Osteoblast (primary cell): ENCODE measurements at regions not wholly inside any gene's neighbourhood (a gene's known extent, or its start where the extent isn't known, plus 50 kb on each side); places are given as distances from the start of the nearest gene placed in this dataset.
"Not testable (repeated sequence)": the region's sequence is repeated elsewhere in the genome, so short reads cannot be mapped to it uniquely, and the experiment has no call there.

Experiments used
- DNase-seq: peaks from one replicate; pipeline ENCODE4 v3.0.0; 2011; ENCODE audit warnings: low spot score, mixed read lengths; ENCODE audit not compliant: insufficient read length; ENCODE audit errors: missing footprints
- H2AFZ ChIP-seq: 2 replicates; pipeline ENCODE4 v1.6.0; 2011; ENCODE audit warnings: mild to moderate bottlenecking, low read length
- H3K27ac ChIP-seq: 2 replicates; pipeline ENCODE4 v1.5.1; 2011; ENCODE audit warnings: mild to moderate bottlenecking, low read depth, low read length, moderate library complexity
- H3K27me3 ChIP-seq: 2 replicates; pipeline ENCODE4 v1.6.0; 2012; ENCODE audit warnings: mild to moderate bottlenecking, control low read depth, inconsistent platforms, low read length, moderate library complexity; ENCODE audit not compliant: insufficient read depth
- H3K36me3 ChIP-seq: 2 replicates; pipeline ENCODE4 v1.5.1; 2011; ENCODE audit warnings: mild to moderate bottlenecking, low read length, control low read depth, moderate library complexity; ENCODE audit not compliant: insufficient read depth
- H3K4me1 ChIP-seq: 2 replicates; pipeline ENCODE4 v1.5.1; 2011; ENCODE audit warnings: mild to moderate bottlenecking, low read length, control low read depth, moderate library complexity; ENCODE audit not compliant: insufficient read depth
- H3K4me2 ChIP-seq: 2 replicates; pipeline ENCODE4 v1.6.0; 2011; ENCODE audit warnings: mild to moderate bottlenecking, low read length; ENCODE audit not compliant: insufficient read depth
- H3K4me3 ChIP-seq: fragments of 200-600 bp; sonication (generic); 3 replicates; pipeline ENCODE4 v1.5.1; 2012; ENCODE audit warnings: mild to moderate bottlenecking, low read length, inconsistent platforms; ENCODE audit not compliant: insufficient read depth
- H3K79me2 ChIP-seq: 2 replicates; pipeline ENCODE4 v1.6.0; 2012; ENCODE audit warnings: mild to moderate bottlenecking, low read length, control low read depth, inconsistent platforms; ENCODE audit not compliant: insufficient read depth
- H3K9me3 ChIP-seq: 2 replicates; pipeline ENCODE4 v1.5.1; 2011; ENCODE audit warnings: low read depth, low read length, control low read depth
- H4K20me1 ChIP-seq: 2 replicates; pipeline ENCODE4 v1.6.0; 2012; ENCODE audit warnings: mild to moderate bottlenecking, low read length, control low read depth; ENCODE audit not compliant: insufficient read depth
- TF ChIP-seq, protein P1 (sequence below): IDR thresholded peaks from 2 replicates; pipeline ENCODE4 v1.5.1; 2011; ENCODE audit warnings: mild to moderate bottlenecking, low read depth, low read length, moderate library complexity; ENCODE audit errors: extremely low read depth

DNA sequence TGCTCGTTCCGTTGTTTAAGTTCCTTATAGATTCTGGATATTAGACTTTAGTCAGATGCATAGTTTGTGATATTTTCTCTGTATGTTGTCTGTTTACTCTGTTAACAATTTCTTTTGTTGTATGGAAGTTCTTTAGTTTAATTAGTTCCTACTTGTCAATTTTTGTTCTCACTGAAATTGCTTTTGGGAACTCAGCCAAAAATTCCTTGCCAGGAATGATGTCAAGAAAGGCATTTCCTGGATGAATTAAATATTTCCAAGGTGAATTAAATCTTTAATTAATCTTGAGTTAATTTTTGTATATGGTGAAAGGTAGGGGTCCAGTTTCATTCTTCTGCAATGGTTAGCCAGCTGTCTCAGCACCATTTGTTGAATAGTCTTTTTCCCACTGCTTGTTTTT, 406.2 kb upstream of the NOX3 start:
- Histone ChIP-seq H4K20me1 (no peaks in the 10 kb centered on the region), H3K27me3 (no peaks in the 10 kb centered on the region), H3K79me2 (no peaks in the 10 kb centered on the region), H3K4me1 (no peaks in the 10 kb centered on the region), H2AFZ (no peak overlapping the region), H3K36me3 (no peaks in the 10 kb centered on the region), H3K4me3 (no peak overlapping the region), H3K9me3 (no peaks in the 10 kb centered on the region), H3K4me2 (no peak overlapping the region), H3K27ac (no peak overlapping the region)
- no peak for DNase-seq
- TF ChIP-seq, protein P1, sequence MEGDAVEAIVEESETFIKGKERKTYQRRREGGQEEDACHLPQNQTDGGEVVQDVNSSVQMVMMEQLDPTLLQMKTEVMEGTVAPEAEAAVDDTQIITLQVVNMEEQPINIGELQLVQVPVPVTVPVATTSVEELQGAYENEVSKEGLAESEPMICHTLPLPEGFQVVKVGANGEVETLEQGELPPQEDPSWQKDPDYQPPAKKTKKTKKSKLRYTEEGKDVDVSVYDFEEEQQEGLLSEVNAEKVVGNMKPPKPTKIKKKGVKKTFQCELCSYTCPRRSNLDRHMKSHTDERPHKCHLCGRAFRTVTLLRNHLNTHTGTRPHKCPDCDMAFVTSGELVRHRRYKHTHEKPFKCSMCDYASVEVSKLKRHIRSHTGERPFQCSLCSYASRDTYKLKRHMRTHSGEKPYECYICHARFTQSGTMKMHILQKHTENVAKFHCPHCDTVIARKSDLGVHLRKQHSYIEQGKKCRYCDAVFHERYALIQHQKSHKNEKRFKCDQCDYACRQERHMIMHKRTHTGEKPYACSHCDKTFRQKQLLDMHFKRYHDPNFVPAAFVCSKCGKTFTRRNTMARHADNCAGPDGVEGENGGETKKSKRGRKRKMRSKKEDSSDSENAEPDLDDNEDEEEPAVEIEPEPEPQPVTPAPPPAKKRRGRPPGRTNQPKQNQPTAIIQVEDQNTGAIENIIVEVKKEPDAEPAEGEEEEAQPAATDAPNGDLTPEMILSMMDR: no peak

DNA sequence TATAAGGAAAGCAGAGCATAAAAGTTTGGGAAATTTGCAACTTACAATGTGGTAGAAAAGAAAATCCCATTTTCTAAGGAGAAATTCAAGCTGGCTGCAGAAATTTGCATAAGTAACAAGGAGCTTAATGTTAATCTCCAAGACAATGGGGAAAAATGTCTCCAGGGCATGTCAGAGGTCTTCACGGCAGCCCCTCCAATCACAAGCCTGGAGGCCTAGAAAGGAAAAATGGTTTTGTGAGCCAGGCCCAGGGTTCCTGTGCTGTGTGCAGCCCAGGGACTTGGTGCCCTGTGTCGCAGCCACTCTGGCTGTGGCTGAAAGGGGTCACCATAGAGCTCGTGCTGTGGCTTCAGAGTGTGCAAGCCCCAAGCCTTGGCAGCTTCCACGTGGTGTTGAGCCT, 403.3 kb upstream of the NOX3 start:
- not testable (repeated sequence) for H3K4me1 ChIP-seq, H3K4me3 ChIP-seq, H2AFZ ChIP-seq, H3K36me3 ChIP-seq, H3K27ac ChIP-seq, H3K27me3 ChIP-seq, H3K4me2 ChIP-seq, H4K20me1 ChIP-seq, H3K79me2 ChIP-seq, DNase-seq, H3K9me3 ChIP-seq

DNA sequence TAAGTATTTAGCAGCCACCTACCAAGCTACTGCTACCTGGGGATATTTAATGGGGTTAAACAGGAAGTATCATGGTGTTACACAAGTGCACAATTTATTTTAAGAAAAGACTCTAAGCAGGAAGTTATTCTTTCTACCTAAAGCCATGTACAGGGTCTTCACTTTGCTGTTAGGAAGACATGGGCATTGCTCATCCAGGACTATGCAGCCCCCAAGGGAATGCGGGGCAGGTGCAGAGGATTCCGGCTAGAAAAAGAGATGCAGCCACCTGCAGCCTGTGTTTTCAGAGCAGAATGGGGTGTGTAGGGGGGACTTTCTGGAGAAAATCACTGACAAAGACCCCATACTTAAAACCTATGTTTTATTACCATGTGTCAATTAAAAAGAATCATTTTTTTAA, 399.1 kb upstream of the NOX3 start:
- TF ChIP-seq, protein P1: no peak

DNA sequence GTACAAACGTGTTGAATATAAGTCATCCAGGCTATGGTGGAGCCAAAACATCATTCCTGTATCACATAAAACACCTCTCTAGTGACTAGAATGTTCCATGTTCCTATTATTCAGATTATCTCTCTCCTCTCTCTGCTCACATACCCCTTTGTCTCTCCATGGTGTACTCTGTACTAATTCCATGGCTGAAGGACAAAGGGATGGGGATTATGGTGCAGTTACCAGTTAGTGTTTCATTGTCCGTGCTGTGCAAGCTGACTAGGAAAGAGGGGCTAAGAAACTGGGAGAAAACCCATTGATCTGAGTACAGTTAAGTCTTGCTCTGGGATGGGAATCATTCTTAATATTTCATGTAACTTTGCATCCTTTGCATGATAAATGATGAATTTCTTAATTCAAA, 397.4 kb upstream of the NOX3 start:
- H3K36me3 ChIP-seq: no peaks in the 10 kb centered on the region
- TF ChIP-seq, protein P1: no peak
- H3K79me2 ChIP-seq: no peaks in the 10 kb centered on the region
- peaks cover 6% of the 10 kb centered on the region for H3K4me1 ChIP-seq
- no peaks in the 10 kb centered on the region for H4K20me1 ChIP-seq
- DNase-seq: no peak
- H3K27me3 ChIP-seq: no peaks in the 10 kb centered on the region
- H3K4me3 ChIP-seq: no peak overlapping the region
- no peaks in the 10 kb centered on the region for H3K9me3 ChIP-seq
- no peak overlapping the region for H3K27ac ChIP-seq
- H3K4me2 ChIP-seq: no peak overlapping the region
- no peak overlapping the region for H2AFZ ChIP-seq

More for the DNA sequence above, 399.1 kb upstream of the NOX3 start:
- no peak overlapping the region for H3K27ac ChIP-seq
- H3K4me1 ChIP-seq: peaks cover 6% of the 10 kb centered on the region
- H3K36me3 ChIP-seq: no peaks in the 10 kb centered on the region
- DNase-seq: no peak
- H3K9me3 ChIP-seq: no peaks in the 10 kb centered on the region
- no peak overlapping the region for H2AFZ ChIP-seq
- no peaks in the 10 kb centered on the region for H4K20me1 ChIP-seq
- no peak overlapping the region for H3K4me2 ChIP-seq
- no peaks in the 10 kb centered on the region for H3K79me2 ChIP-seq
- H3K4me3 ChIP-seq: no peak overlapping the region
- H3K27me3 ChIP-seq: no peaks in the 10 kb centered on the region
